Pancreas (tissue), 10 donors: ENCODE measurements at regions not wholly inside any gene's neighbourhood (a gene's known extent, or its start where the extent isn't known, plus 50 kb on each side); places are given as distances from the start of the nearest gene placed in this dataset.

Source experiments
- ATAC-seq, 4 donors: fragments of 200-7000 bp; cut with Tn5 transposase; one replicate each; pipeline versions ENCODE4 v1.8.0 to v1.9.1; 2020; ENCODE audit warnings: mild to moderate bottlenecking in 4 of 4, moderate library complexity in 4 of 4
- DNase-seq, 6 donors: peaks; one replicate each; pipeline ENCODE4 v3.0.0-alpha.2; 2020
- FAIRE-seq: peaks from 2 replicates; lab custom pipeline; 2012; peaks lifted over from hg19 to GRCh38; lab: Jason Lieb, UNC
- H3K27ac ChIP-seq, 4 donors: fragments of 200-600 bp; sonication (generic); 1 replicate in 3 of 4; 2 replicates in 1 of 4; pipeline versions ENCODE4 v1.5.0 to v1.8.0; 2020
- H3K27me3 ChIP-seq, 4 donors: fragments of 200-600 bp; one replicate each; pipeline ENCODE4 v1.8.0; 2021
- H3K36me3 ChIP-seq, 3 donors: fragments of 200-600 bp; sonication (generic) in 1 of 3; one replicate each; pipeline versions ENCODE4 v1.5.0 to v1.8.0; 2020 to 2021
- H3K4me1 ChIP-seq, 3 donors: fragments of 200-600 bp; one replicate each; pipeline ENCODE4 v1.8.0; 2021
- H3K4me3 ChIP-seq, 4 donors: fragments of 200-600 bp; sonication (generic) in 2 of 4; one replicate each; pipeline versions ENCODE4 v1.5.0 to v1.8.0; 2020 to 2021
- H3K9me3 ChIP-seq, 4 donors: fragments of 200-600 bp; one replicate each; pipeline ENCODE4 v1.8.0; 2021
- CTCF ChIP-seq, 4 donors: fragments of 200-600 bp; sonication (generic) in 3 of 4; IDR thresholded peaks; one replicate each; pipeline versions ENCODE4 v1.5.0 to v1.8.0; 2021; ENCODE audit warnings: antibody characterized with exemption in 4 of 4
- WGBS, 2 donors: extraction: QIAGEN DNeasy Blood & Tissue Kit; methylation state at CpG; one replicate each; pipeline ENCODE4 v1.1.7; 2013; 5-methylcytosine and 5-hydroxymethylcytosine counted together
- intact Hi-C, 3 donors: fragments of 100-400 bp; cut with DNase I; formaldehyde crosslinking; loops; one replicate each; pipeline versions ENCODE4 v1.11.1 to v1.14.2; 2022
- donor health status: healthy with polysubstance abuse.
- donor health status: DM: no; HTN: no; CAD: no; lungs with moderate emphysema.
- donor health status: DM: no; HTN: no; CAD: no.
- donor health status: control.
- donor health status: control.
- donor health status: Bipolar disorder and iron deficiency.
- donor health status: DM: yes; HTN: yes; CAD: no.
- donor health status: DM: no; HTN: no; CAD: no.
- donor health status: DM: no; HTN: no; CAD: no.
- donor health status: DM: yes; HTN: yes; CAD: no.

- no peak for FAIRE-seq
- intact Hi-C loops = no loop called here
- no peak for DNase-seq
- Histone ChIP-seq H3K4me1 (no peaks in the 10 kb centered on the region), H3K27ac (no peak overlapping the region), H3K9me3 (no peaks in the 10 kb centered on the region), H3K27me3 (no peaks in the 10 kb centered on the region), H3K4me3 (no peak overlapping the region), H3K36me3 (no peaks in the 10 kb centered on the region)
- no peak for ATAC-seq
- no peak for TF ChIP-seq CTCF (IDR thresholded peaks at IDR 0.05)
- WGBS, 2 donors = 62 to 74% methylated on average over 4 of the region's 4 CpGs
These were observed 227.7 kb upstream of the TENM4 start for GRCh38 chr11:79668575-79668974.

- Histone ChIP-seq H3K4me3 (no peak overlapping the region), H3K9me3 (no peaks in the 10 kb centered on the region), H3K36me3 (no peaks in the 10 kb centered on the region), H3K27ac (no peak overlapping the region), H3K4me1 (no peaks in the 10 kb centered on the region), H3K27me3 (no peaks in the 10 kb centered on the region)
- DNase-seq (no peak), ATAC-seq (no peak), FAIRE-seq (no peak)
- intact Hi-C loops = no loop called here
- 77 to 81% methylated on average over 4 of the region's 4 CpGs for WGBS, 2 donors
- TF ChIP-seq CTCF (IDR thresholded peaks at IDR 0.05) = no peak
These were observed 226.6 kb upstream of the TENM4 start for GRCh38 chr11:79667380-79667779.

- FAIRE-seq = no peak
- TF ChIP-seq CTCF (IDR thresholded peaks at IDR 0.05) = no peak
- no peaks in the 10 kb centered on the region for H3K36me3 ChIP-seq
- no peaks in the 10 kb centered on the region for H3K4me1 ChIP-seq
- H3K4me3 ChIP-seq = no peak overlapping the region
- no peak for DNase-seq
- H3K27ac ChIP-seq = no peak overlapping the region
- no peak for ATAC-seq
- 45 to 51% methylated on average over 2 of the region's 2 CpGs for WGBS, 2 donors
- intact Hi-C loops = no loop called here
- H3K27me3 ChIP-seq = no peaks in the 10 kb centered on the region
- no peaks in the 10 kb centered on the region for H3K9me3 ChIP-seq
These were observed 222.2 kb upstream of the TENM4 start for GRCh38 chr11:79663017-79663416.

GRCh38 chr11:79661373-79661772, 220.5 kb upstream of the TENM4 start:
- Histone ChIP-seq H3K27me3 (no peaks in the 10 kb centered on the region), H3K36me3 (no peaks in the 10 kb centered on the region), H3K9me3 (no peaks in the 10 kb centered on the region), H3K4me3 (no peak overlapping the region), H3K4me1 (no peaks in the 10 kb centered on the region), H3K27ac (no peak overlapping the region)
- intact Hi-C loops = no loop called here
- FAIRE-seq = no peak
- no peak for TF ChIP-seq CTCF (IDR thresholded peaks at IDR 0.05)
- no peak for DNase-seq
- 74 to 79% methylated on average over 2 of the region's 2 CpGs for WGBS, 2 donors
- ATAC-seq = no peak

- no peak for ATAC-seq
- no peak for FAIRE-seq
- intact Hi-C loops = no loop called here
- no peak overlapping the region for H3K4me3 ChIP-seq
- no peak for DNase-seq
- no peak for TF ChIP-seq CTCF (IDR thresholded peaks at IDR 0.05)
- no peaks in the 10 kb centered on the region for H3K36me3 ChIP-seq
- 40 to 41% methylated on average over 5 of the region's 5 CpGs for WGBS, 2 donors
- H3K4me1 ChIP-seq = no peaks in the 10 kb centered on the region
- H3K27me3 ChIP-seq = no peaks in the 10 kb centered on the region
- H3K27ac ChIP-seq = no peak overlapping the region
- no peaks in the 10 kb centered on the region for H3K9me3 ChIP-seq
These were observed 208.1 kb upstream of the TENM4 start for GRCh38 chr11:79648766-79649520.
